ENCODE measurements at regions not wholly inside any gene's neighbourhood (a gene's known extent, or its start where the extent isn't known, plus 50 kb on each side); places are given as distances from the start of the nearest gene placed in this dataset.

DNA sequence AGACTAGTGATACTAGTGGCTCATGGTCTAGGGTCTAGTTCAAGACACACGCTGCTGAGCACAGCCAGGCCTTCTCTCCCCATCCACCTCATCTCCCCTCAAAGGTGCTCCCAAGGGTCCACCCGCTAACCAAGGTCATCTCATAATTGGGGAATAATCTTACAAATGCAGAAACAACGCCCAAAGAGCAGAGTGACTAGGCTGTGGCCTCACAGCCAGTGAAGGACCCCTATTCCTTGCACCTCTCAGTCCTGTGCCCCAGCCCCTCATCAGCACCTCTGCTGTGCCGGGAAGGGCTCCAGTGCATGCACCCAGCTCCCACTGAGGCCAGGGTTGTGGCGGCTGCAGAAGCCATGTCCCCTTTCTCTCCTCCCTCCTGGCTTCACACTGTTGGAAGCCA, 286.9 kb downstream of the UACA start:
- H3K36me3 ChIP-seq, result no peaks in the 10 kb centered on the region
- TF ChIP-seq POLR2A (IDR thresholded peaks at IDR 0.05) (no peak), CTCF (IDR thresholded peaks at IDR 0.05) (no peak)
- peaks cover 0 to 17% of the 10 kb centered on the region in 2 donors for H3K4me1 ChIP-seq
- DNase-seq, result no peak
- H3K4me3 ChIP-seq, result no peak overlapping the region
- no peaks in the 10 kb centered on the region for H3K9me3 ChIP-seq
- no peak overlapping the region for H3K27ac ChIP-seq
- H3K27me3 ChIP-seq, result no peaks in the 10 kb centered on the region
- intact Hi-C loops (cut with DNase I; ENCODE audit: low total_unique reads), result loop anchor here (5.0 kb wide), 1 partner anchor 994 kb away; no protein-coding TSS in a partner anchor

- intact Hi-C loops (cut with DNase I; ENCODE audit: low total_unique reads), result loop anchor here (5.0 kb wide), 1 partner anchor 994 kb away; no protein-coding TSS in a partner anchor
- Histone ChIP-seq H3K36me3 (no peaks in the 10 kb centered on the region), H3K9me3 (no peaks in the 10 kb centered on the region), H3K4me3 (no peak overlapping the region), H3K4me1 (peaks cover 0 to 17% of the 10 kb centered on the region in 2 donors), H3K27ac (no peak overlapping the region), H3K27me3 (no peaks in the 10 kb centered on the region)
- DNase-seq, result no peak
- TF ChIP-seq CTCF (IDR thresholded peaks at IDR 0.05), result no peak
Measured at GRCh38 chr15:70475921-70476320, 287.4 kb downstream of the UACA start.

- no peaks in the 10 kb centered on the region for H3K27me3 ChIP-seq
- DNase-seq, result no peak
- peak overlapping the region; percentile 46 to 51 for H3K27ac ChIP-seq
- no peak for TF ChIP-seq POLR2A (IDR thresholded peaks at IDR 0.05)
- TF ChIP-seq CTCF (IDR thresholded peaks at IDR 0.05), result no peak
- no peaks in the 10 kb centered on the region for H3K36me3 ChIP-seq
- H3K9me3 ChIP-seq, result no peaks in the 10 kb centered on the region
- no peak overlapping the region for H3K4me3 ChIP-seq
- H3K4me1 ChIP-seq, result peaks cover 0 to 17% of the 10 kb centered on the region in 2 donors
- intact Hi-C loops (cut with DNase I; ENCODE audit: low total_unique reads), result loop anchor here (5.0 kb wide), 1 partner anchor 993 kb away; no protein-coding TSS in a partner anchor
Measured at GRCh38 chr15:70475407-70475781, 288.0 kb downstream of the UACA start.

GRCh38 chr15:70474471-70475406, 288.6 kb downstream of the UACA start:
- no peak overlapping the region for H3K4me3 ChIP-seq
- H3K9me3 ChIP-seq, result no peaks in the 10 kb centered on the region
- intact Hi-C loops (cut with DNase I; ENCODE audit: low total_unique reads), result loop anchor here (5.0 kb wide), 1 partner anchor 992 kb away; no protein-coding TSS in a partner anchor
- peaks cover 0 to 17% of the 10 kb centered on the region in 2 donors for H3K4me1 ChIP-seq
- DNase-seq, result peak; percentile 44 to 59
- TF ChIP-seq POLR2A (IDR thresholded peaks at IDR 0.05) (no peak), CTCF (IDR thresholded peaks at IDR 0.05) (no peak)
- no peaks in the 10 kb centered on the region for H3K36me3 ChIP-seq
- H3K27ac ChIP-seq, result peak overlapping the region; percentile 51 to 62
- H3K27me3 ChIP-seq, result no peaks in the 10 kb centered on the region
